Activated B cell treated with CpG ODN at 0.5 μM for 24 hours (primary cell): ENCODE measurements at regions not wholly inside any gene's neighbourhood (a gene's known extent, or its start where the extent isn't known, plus 50 kb on each side); places are given as distances from the start of the nearest gene placed in this dataset.

Experiments used
- ATAC-seq: fragments of 200-7000 bp; cut with Tn5 transposase; one replicate; pipeline ENCODE4 v1.10.0; 2021; ENCODE audit warnings: low read depth, mild to moderate bottlenecking, moderate library complexity
- CTCF ChIA-PET: fragments of 350-600 bp; sonication (Branson Sonifier 250); formaldehyde crosslinking; loops from one replicate; lab custom pipeline; 2021; ENCODE audit warnings: antibody characterized with exemption; lab: Charles Lee
- POLR2A ChIA-PET: fragments of 350-600 bp; sonication (Branson Sonifier 250); formaldehyde crosslinking; loops from one replicate; lab custom pipeline; 2021; ENCODE audit warnings: antibody characterized with exemption; lab: Charles Lee
- DNase-seq: peaks from one replicate; pipeline ENCODE4 v3.0.0; 2022
- H3K27ac Mint-ChIP-seq: one replicate; pipeline ENCODE4 v1.8.0; 2020; ENCODE audit warnings: mixed read lengths
- H3K27me3 Mint-ChIP-seq: one replicate; pipeline ENCODE4 v1.8.0; 2021; ENCODE audit warnings: mixed read lengths
- H3K36me3 Mint-ChIP-seq: one replicate; pipeline ENCODE4 v1.8.0; 2021; ENCODE audit warnings: low read depth, mixed read lengths
- H3K4me1 Mint-ChIP-seq: one replicate; pipeline ENCODE4 v1.8.0; 2021; ENCODE audit warnings: mixed read lengths
- H3K4me3 Mint-ChIP-seq: one replicate; pipeline ENCODE4 v1.8.0; 2020; ENCODE audit warnings: mild to moderate bottlenecking, mixed read lengths
- H3K9me3 Mint-ChIP-seq: one replicate; pipeline ENCODE4 v1.8.0; 2020; ENCODE audit warnings: mixed read lengths
- CTCF ChIP-seq: fragments of 200-600 bp; IDR thresholded peaks from one replicate; pipeline ENCODE4 v1.8.0; 2022; ENCODE audit warnings: antibody characterized with exemption, mild to moderate bottlenecking
- intact Hi-C: fragments of 100-400 bp; cut with micrococcal nuclease; formaldehyde crosslinking; loops from one replicate; pipeline ENCODE4 v1.15.1; 2024

- CTCF ChIA-PET = no interaction called here
- ATAC-seq (no peak), DNase-seq (no peak)
- no peaks in the 10 kb centered on the region for H3K4me1 Mint-ChIP-seq
- POLR2A ChIA-PET = no interaction called here
- no peak for TF ChIP-seq CTCF
- intact Hi-C loops = no loop called here
- no peaks in the 10 kb centered on the region for H3K36me3 Mint-ChIP-seq
- H3K27me3 Mint-ChIP-seq = no peaks in the 10 kb centered on the region
- H3K9me3 Mint-ChIP-seq = no peaks in the 10 kb centered on the region
- no peak overlapping the region for H3K4me3 Mint-ChIP-seq
- H3K27ac Mint-ChIP-seq = no peak overlapping the region
Measured at GRCh38 chr4:30437316-30437715, 282.9 kb upstream of the PCDH7 start.

- no peak for ATAC-seq
- Mint-ChIP-seq H3K9me3 (no peaks in the 10 kb centered on the region), H3K4me1 (no peaks in the 10 kb centered on the region), H3K27ac (no peak overlapping the region), H3K36me3 (no peaks in the 10 kb centered on the region), H3K4me3 (no peak overlapping the region), H3K27me3 (no peaks in the 10 kb centered on the region)
- TF ChIP-seq CTCF = no peak
- no peak for DNase-seq
- ChIA-PET POLR2A (no interaction called here), CTCF (no interaction called here)
- intact Hi-C loops = no loop called here
Measured at GRCh38 chr4:30443289-30443688, 276.9 kb upstream of the PCDH7 start.

- no peaks in the 10 kb centered on the region for H3K4me1 Mint-ChIP-seq
- POLR2A ChIA-PET = no interaction called here
Measured at GRCh38 chr4:30450474-30450873, 269.7 kb upstream of the PCDH7 start.

GRCh38 chr4:30454504-30454903 is 265.7 kb upstream of the PCDH7 start:
- no peaks in the 10 kb centered on the region for H3K4me1 Mint-ChIP-seq
- ATAC-seq (no peak), DNase-seq (no peak)
- H3K27me3 Mint-ChIP-seq = no peaks in the 10 kb centered on the region
- POLR2A ChIA-PET = no interaction called here
- no peak overlapping the region for H3K27ac Mint-ChIP-seq
- H3K9me3 Mint-ChIP-seq = peaks cover 15% of the 10 kb centered on the region
- CTCF ChIA-PET = no interaction called here
- no peak for TF ChIP-seq CTCF
- intact Hi-C loops = no loop called here
- H3K4me3 Mint-ChIP-seq = no peak overlapping the region
- no peaks in the 10 kb centered on the region for H3K36me3 Mint-ChIP-seq

More at GRCh38 chr4:30450474-30450873, 269.7 kb upstream of the PCDH7 start:
- H3K36me3 Mint-ChIP-seq = no peaks in the 10 kb centered on the region
- CTCF ChIA-PET = no interaction called here
- no peak for TF ChIP-seq CTCF
- no peak for DNase-seq
- no peak overlapping the region for H3K4me3 Mint-ChIP-seq
- intact Hi-C loops = no loop called here
- H3K27ac Mint-ChIP-seq = no peak overlapping the region
- H3K9me3 Mint-ChIP-seq = peaks cover 8% of the 10 kb centered on the region
- no peaks in the 10 kb centered on the region for H3K27me3 Mint-ChIP-seq
- ATAC-seq = no peak

GRCh38 chr4:30456716-30457115 is 263.5 kb upstream of the PCDH7 start:
- H3K27ac Mint-ChIP-seq = no peak overlapping the region
- POLR2A ChIA-PET = no interaction called here
- H3K36me3 Mint-ChIP-seq = no peaks in the 10 kb centered on the region
- ATAC-seq = no peak
- no peak for DNase-seq
- no peak overlapping the region for H3K4me3 Mint-ChIP-seq
- H3K27me3 Mint-ChIP-seq = no peaks in the 10 kb centered on the region
- CTCF ChIA-PET = no interaction called here
- peaks cover 15% of the 10 kb centered on the region for H3K9me3 Mint-ChIP-seq
- H3K4me1 Mint-ChIP-seq = no peaks in the 10 kb centered on the region
- no peak for TF ChIP-seq CTCF
- intact Hi-C loops = no loop called here
